GM13977 (cell line): ENCODE measurements at regions not wholly inside any gene's neighbourhood (a gene's known extent, or its start where the extent isn't known, plus 50 kb on each side); places are given as distances from the start of the nearest gene placed in this dataset.
"Not testable (repeated sequence)": the region's sequence is repeated elsewhere in the genome, so short reads cannot be mapped to it uniquely, and the experiment has no call there.

Experiments
- DNase-seq: peaks from one replicate; pipeline ENCODE4 v3.0.0; 2012; ENCODE audit warnings: low spot score
- CTCF ChIP-seq: IDR thresholded peaks from 2 replicates; pipeline ENCODE4 v1.5.1; 2012; ENCODE audit warnings: mild to moderate bottlenecking, control low read depth; ENCODE audit not compliant: insufficient read depth; ENCODE audit errors: extremely low read depth, missing control alignments
- in situ Hi-C: fragments of 300-500 bp; cut with MboI; formaldehyde crosslinking; loops from one replicate; pipeline ENCODE4 v1.12.0; 2022; ENCODE audit warnings: low sequenced_read_pairs, low pct_unique_long_range_greater_than_20kb, mixed read lengths, inconsistent platforms; ENCODE audit not compliant: unreplicated experiment

GRCh38 chr4:29104694-29105093, 1615.5 kb upstream of the PCDH7 start:
- in situ Hi-C loops = no loop called here
- DNase-seq = no peak
- no peak for TF ChIP-seq CTCF

GRCh38 chr4:29113960-29114359, 1606.2 kb upstream of the PCDH7 start:
- in situ Hi-C loops = no loop called here
- TF ChIP-seq CTCF = no peak
- DNase-seq = no peak

- in situ Hi-C loops, DNase-seq: not testable (repeated sequence)
Measured at GRCh38 chr4:29117231-29117722, 1602.9 kb upstream of the PCDH7 start.

GRCh38 chr4:29121586-29121985, 1598.6 kb upstream of the PCDH7 start:
- TF ChIP-seq CTCF = no peak
- in situ Hi-C loops = no loop called here
- DNase-seq = no peak

- in situ Hi-C loops = no loop called here
- no peak for DNase-seq
Measured at GRCh38 chr4:29128810-29129209, 1591.4 kb upstream of the PCDH7 start.

GRCh38 chr4:29131304-29131703, 1588.9 kb upstream of the PCDH7 start:
- no peak for TF ChIP-seq CTCF
- DNase-seq = no peak
- in situ Hi-C loops = no loop called here

More at GRCh38 chr4:29128810-29129209, 1591.4 kb upstream of the PCDH7 start:
- no peak for TF ChIP-seq CTCF

- in situ Hi-C loops = no loop called here
- no peak for TF ChIP-seq CTCF
- no peak for DNase-seq
Measured at GRCh38 chr4:29142708-29143107, 1577.5 kb upstream of the PCDH7 start.
